ENCODE measurements at regions not wholly inside any gene's neighbourhood (a gene's known extent, or its start where the extent isn't known, plus 50 kb on each side); places are given as distances from the start of the nearest gene placed in this dataset.

DNA sequence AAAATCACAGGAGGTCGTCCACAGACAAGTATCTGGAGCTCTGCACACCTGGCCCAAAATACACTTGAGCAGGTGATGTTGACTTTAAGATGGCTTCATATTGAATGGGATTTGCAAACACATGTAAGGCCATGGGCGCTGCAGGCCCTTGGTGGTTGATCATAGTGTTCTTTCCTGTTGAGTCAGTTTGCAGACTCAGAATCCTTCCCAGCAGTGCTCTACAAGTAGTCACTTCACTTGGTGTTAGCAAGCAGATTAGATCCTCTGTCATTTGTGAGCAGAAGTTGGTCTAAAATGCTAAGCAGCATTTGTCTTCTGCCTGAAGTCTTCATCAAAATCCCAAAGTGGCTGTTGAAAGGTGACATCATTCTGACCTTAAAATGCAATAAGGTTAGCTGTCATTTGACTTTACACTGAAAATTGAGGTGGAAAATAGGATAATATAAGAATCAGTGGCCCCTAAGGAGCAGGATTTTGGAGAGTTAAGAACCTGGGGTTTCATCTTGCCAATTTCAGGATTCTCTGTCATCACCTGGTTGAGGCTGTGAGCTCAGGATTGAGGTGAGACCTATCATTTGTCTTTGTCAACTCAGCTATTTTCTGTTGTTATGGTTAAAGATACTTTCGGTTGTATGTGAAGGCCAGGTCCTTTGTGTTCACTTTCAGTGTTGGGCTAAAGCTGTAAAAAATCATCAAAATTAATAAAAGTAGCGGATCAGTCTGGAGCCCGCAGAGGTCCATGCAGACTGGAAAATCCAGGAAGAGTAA lies 114.5 kb downstream of the LRRC70 start:
- no peak for DNase-seq (ENCODE audit: low spot score)
- POLR2A ChIA-PET, result interaction anchor here (0.6 kb wide), 1 partner anchor 1635 kb away, joined by 3 read pairs; no protein-coding TSS in a partner anchor
- H3K27ac ChIP-seq (ENCODE audit: low read depth, low read length, poor library complexity, severe bottlenecking), result no peak overlapping the region
- H4K20me1 ChIP-seq (ENCODE audit: insufficient read depth, low read length), result no peaks in the 10 kb centered on the region
- no peaks in the 10 kb centered on the region for H3K9me3 ChIP-seq (ENCODE audit: low read length)
- H2AFZ ChIP-seq (ENCODE audit: low read length), result no peak overlapping the region
- H3K79me2 ChIP-seq (ENCODE audit: insufficient read depth, low read depth, low read length), result no peaks in the 10 kb centered on the region
- H3K36me3 ChIP-seq (ENCODE audit: insufficient read depth, low read length), result no peaks in the 10 kb centered on the region
- intact Hi-C loops (cut with micrococcal nuclease; ENCODE audit: unreplicated experiment), result no loop called here
- TF ChIP-seq EZH2phosphoT487 (IDR thresholded peaks at IDR 0.05; ENCODE audit: borderline replicate concordance, low read depth, low read length), result no peak
- TF ChIP-seq, protein P1, sequence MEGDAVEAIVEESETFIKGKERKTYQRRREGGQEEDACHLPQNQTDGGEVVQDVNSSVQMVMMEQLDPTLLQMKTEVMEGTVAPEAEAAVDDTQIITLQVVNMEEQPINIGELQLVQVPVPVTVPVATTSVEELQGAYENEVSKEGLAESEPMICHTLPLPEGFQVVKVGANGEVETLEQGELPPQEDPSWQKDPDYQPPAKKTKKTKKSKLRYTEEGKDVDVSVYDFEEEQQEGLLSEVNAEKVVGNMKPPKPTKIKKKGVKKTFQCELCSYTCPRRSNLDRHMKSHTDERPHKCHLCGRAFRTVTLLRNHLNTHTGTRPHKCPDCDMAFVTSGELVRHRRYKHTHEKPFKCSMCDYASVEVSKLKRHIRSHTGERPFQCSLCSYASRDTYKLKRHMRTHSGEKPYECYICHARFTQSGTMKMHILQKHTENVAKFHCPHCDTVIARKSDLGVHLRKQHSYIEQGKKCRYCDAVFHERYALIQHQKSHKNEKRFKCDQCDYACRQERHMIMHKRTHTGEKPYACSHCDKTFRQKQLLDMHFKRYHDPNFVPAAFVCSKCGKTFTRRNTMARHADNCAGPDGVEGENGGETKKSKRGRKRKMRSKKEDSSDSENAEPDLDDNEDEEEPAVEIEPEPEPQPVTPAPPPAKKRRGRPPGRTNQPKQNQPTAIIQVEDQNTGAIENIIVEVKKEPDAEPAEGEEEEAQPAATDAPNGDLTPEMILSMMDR (conservative IDR thresholded peaks at IDR 0.05; ENCODE audit: low read length), result no peak
- no peak overlapping the region for H3K4me2 ChIP-seq (ENCODE audit: low read length)
- no peak overlapping the region for H3K4me3 ChIP-seq (ENCODE audit: low read depth, low read length, poor library complexity, severe bottlenecking)
- BruUV-seq (replicated peaks), result no TSS peak
- no peaks in the 10 kb centered on the region for H3K9me2 ChIP-seq (ENCODE audit: insufficient read depth, low read length)
- CTCF ChIA-PET (ENCODE audit: unreplicated experiment), result no interaction called here
- no peaks in the 10 kb centered on the region for H3K4me1 ChIP-seq (ENCODE audit: insufficient read depth, low read length, poor library complexity, severe bottlenecking)

DNA sequence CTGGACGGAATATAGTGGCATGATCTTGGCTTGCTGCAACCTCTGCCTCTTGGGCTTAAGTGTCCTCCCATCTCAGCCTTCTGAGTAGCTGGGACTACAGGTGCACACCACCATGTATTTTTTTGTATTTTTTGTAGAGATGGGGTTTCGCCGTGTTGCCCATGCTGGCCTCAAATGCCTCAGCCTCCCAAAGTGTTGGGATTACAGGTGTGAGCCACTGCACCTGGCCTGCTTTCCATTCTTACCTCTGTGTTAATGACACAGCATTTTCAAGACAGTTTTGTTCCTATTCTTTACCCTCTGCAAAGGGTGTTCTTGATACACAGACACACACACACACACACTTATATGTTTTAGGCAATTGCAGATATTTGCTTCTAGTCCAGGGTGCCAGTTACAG lies 113.3 kb downstream of the LRRC70 start:
- TF ChIP-seq, protein P1 (conservative IDR thresholded peaks at IDR 0.05; ENCODE audit: low read length), result no peak
- no peak for TF ChIP-seq EZH2phosphoT487 (IDR thresholded peaks at IDR 0.05; ENCODE audit: borderline replicate concordance, low read depth, low read length)

DNA sequence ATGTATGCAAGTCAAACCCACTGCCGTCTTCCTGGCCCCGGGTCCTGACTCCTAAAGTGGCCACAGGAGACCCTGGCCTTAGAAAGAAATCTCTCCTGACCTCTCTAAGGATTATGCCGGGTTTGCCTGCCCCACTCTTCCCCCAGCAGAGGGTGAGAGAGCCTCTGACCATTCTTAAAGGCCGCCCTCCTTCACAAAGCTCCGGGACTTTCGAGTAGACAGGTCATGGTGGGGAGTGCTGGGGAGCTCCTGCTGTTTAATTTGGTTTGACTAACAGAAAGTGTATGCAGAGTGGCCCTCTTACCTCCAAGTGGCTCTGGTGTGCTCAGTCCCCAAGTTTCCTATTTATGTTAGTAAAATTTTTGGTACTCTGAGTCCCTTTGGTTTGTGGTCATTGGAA lies 111.8 kb downstream of the LRRC70 start:
- Histone ChIP-seq H4K20me1 (ENCODE audit: insufficient read depth, low read length) (no peaks in the 10 kb centered on the region), H3K4me1 (ENCODE audit: insufficient read depth, low read length, poor library complexity, severe bottlenecking) (no peaks in the 10 kb centered on the region), H3K9me2 (ENCODE audit: insufficient read depth, low read length) (no peaks in the 10 kb centered on the region), H3K79me2 (ENCODE audit: insufficient read depth, low read depth, low read length) (no peaks in the 10 kb centered on the region), H3K9me3 (ENCODE audit: low read length) (no peaks in the 10 kb centered on the region), H3K27ac (ENCODE audit: low read depth, low read length, poor library complexity, severe bottlenecking) (no peak overlapping the region), H3K4me2 (ENCODE audit: low read length) (no peak overlapping the region), H3K36me3 (ENCODE audit: insufficient read depth, low read length) (no peaks in the 10 kb centered on the region), H2AFZ (ENCODE audit: low read length) (no peak overlapping the region), H3K4me3 (ENCODE audit: low read depth, low read length, poor library complexity, severe bottlenecking) (no peak overlapping the region)
- POLR2A ChIA-PET, result interaction anchor here (0.5 kb wide), 1 partner anchor 55 kb away, joined by 3 read pairs; no protein-coding TSS in a partner anchor
- DNase-seq (ENCODE audit: low spot score), result no peak
- TF ChIP-seq, protein P1 (conservative IDR thresholded peaks at IDR 0.05; ENCODE audit: low read length), result no peak
- no peak for TF ChIP-seq EZH2phosphoT487 (IDR thresholded peaks at IDR 0.05; ENCODE audit: borderline replicate concordance, low read depth, low read length)
- no TSS peak for BruUV-seq (replicated peaks)
- CTCF ChIA-PET (ENCODE audit: unreplicated experiment), result no interaction called here
- intact Hi-C loops (cut with micrococcal nuclease; ENCODE audit: unreplicated experiment), result no loop called here

More for the DNA sequence above, 113.3 kb downstream of the LRRC70 start:
- CTCF ChIA-PET (ENCODE audit: unreplicated experiment), result no interaction called here
- intact Hi-C loops (cut with micrococcal nuclease; ENCODE audit: unreplicated experiment), result no loop called here
- no peaks in the 10 kb centered on the region for H3K36me3 ChIP-seq (ENCODE audit: insufficient read depth, low read length)
- no peak overlapping the region for H3K4me3 ChIP-seq (ENCODE audit: low read depth, low read length, poor library complexity, severe bottlenecking)
- H2AFZ ChIP-seq (ENCODE audit: low read length), result no peak overlapping the region
- no peaks in the 10 kb centered on the region for H3K4me1 ChIP-seq (ENCODE audit: insufficient read depth, low read length, poor library complexity, severe bottlenecking)
- H3K27ac ChIP-seq (ENCODE audit: low read depth, low read length, poor library complexity, severe bottlenecking), result no peak overlapping the region
- no TSS peak for BruUV-seq (replicated peaks)
- no peaks in the 10 kb centered on the region for H3K79me2 ChIP-seq (ENCODE audit: insufficient read depth, low read depth, low read length)
- H3K9me3 ChIP-seq (ENCODE audit: low read length), result no peaks in the 10 kb centered on the region
- H3K9me2 ChIP-seq (ENCODE audit: insufficient read depth, low read length), result no peaks in the 10 kb centered on the region
- no peaks in the 10 kb centered on the region for H4K20me1 ChIP-seq (ENCODE audit: insufficient read depth, low read length)
- DNase-seq (ENCODE audit: low spot score), result no peak
- POLR2A ChIA-PET, result interaction anchor here (0.6 kb wide), 1 partner anchor 211 kb away, joined by 4 read pairs; no protein-coding TSS in a partner anchor
- H3K4me2 ChIP-seq (ENCODE audit: low read length), result no peak overlapping the region
